22Rv1 (cell line): ENCODE measurements at regions not wholly inside any gene's neighbourhood (a gene's known extent, or its start where the extent isn't known, plus 50 kb on each side); places are given as distances from the start of the nearest gene placed in this dataset.

Experiments
- ZFX ChIP-seq: fragments of 450-650 bp; IDR thresholded peaks from 2 replicates; pipeline ENCODE4 v1.6.1; 2017; ENCODE audit warnings: antibody characterized with exemption, borderline replicate concordance
- TF ChIP-seq, protein P1 (sequence below): fragments of 450-650 bp; IDR thresholded peaks from 2 replicates; pipeline ENCODE4 v1.5.1; 2017; ENCODE audit warnings: mild to moderate bottlenecking

- TF ChIP-seq, protein P1, sequence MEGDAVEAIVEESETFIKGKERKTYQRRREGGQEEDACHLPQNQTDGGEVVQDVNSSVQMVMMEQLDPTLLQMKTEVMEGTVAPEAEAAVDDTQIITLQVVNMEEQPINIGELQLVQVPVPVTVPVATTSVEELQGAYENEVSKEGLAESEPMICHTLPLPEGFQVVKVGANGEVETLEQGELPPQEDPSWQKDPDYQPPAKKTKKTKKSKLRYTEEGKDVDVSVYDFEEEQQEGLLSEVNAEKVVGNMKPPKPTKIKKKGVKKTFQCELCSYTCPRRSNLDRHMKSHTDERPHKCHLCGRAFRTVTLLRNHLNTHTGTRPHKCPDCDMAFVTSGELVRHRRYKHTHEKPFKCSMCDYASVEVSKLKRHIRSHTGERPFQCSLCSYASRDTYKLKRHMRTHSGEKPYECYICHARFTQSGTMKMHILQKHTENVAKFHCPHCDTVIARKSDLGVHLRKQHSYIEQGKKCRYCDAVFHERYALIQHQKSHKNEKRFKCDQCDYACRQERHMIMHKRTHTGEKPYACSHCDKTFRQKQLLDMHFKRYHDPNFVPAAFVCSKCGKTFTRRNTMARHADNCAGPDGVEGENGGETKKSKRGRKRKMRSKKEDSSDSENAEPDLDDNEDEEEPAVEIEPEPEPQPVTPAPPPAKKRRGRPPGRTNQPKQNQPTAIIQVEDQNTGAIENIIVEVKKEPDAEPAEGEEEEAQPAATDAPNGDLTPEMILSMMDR: no peak
- no peak for TF ChIP-seq ZFX
Measured at GRCh38 chr11:101369835-101370234, 214.0 kb downstream of the TRPC6 start.
